KMS-11 (cell line): ENCODE measurements at regions not wholly inside any gene's neighbourhood (a gene's known extent, or its start where the extent isn't known, plus 50 kb on each side); places are given as distances from the start of the nearest gene placed in this dataset.
A peak's percentile ranks its signal among the peaks of the same experiment; 100 is the strongest.

Experiments
- H2AFZ ChIP-seq: fragments of 200-600 bp; sonication (generic); 2 replicates; pipeline ENCODE4 v1.6.1; 2016; ENCODE audit warnings: antibody characterized with exemption, mixed run types, low read depth
- H3K27ac ChIP-seq: fragments of 200-600 bp; sonication (generic); 2 replicates; pipeline ENCODE4 v1.6.1; 2016; ENCODE audit warnings: mild to moderate bottlenecking, mixed run types
- H3K27me3 ChIP-seq: fragments of 200-600 bp; sonication (generic); 2 replicates; pipeline ENCODE4 v1.6.1; 2017; ENCODE audit warnings: mild to moderate bottlenecking, low read depth, mixed run types, moderate library complexity; ENCODE audit not compliant: insufficient read depth
- H3K36me3 ChIP-seq: fragments of 200-600 bp; sonication (generic); 2 replicates; pipeline ENCODE4 v1.6.1; 2017; ENCODE audit warnings: mild to moderate bottlenecking, mixed run types; ENCODE audit not compliant: insufficient read depth
- H3K4me1 ChIP-seq: fragments of 200-600 bp; sonication (generic); 2 replicates; pipeline ENCODE4 v1.6.1; 2016; ENCODE audit warnings: mild to moderate bottlenecking, low read depth, mixed run types; ENCODE audit not compliant: poor library complexity, severe bottlenecking
- H3K4me2 ChIP-seq: fragments of 200-600 bp; sonication (generic); 2 replicates; pipeline ENCODE4 v1.7.0; 2016; ENCODE audit warnings: mild to moderate bottlenecking, mixed run types
- H3K4me3 ChIP-seq: fragments of 200-600 bp; sonication (generic); IDR thresholded peaks from 2 replicates; pipeline ENCODE4 v1.6.1; 2017; ENCODE audit warnings: low read depth, low read length, mixed read lengths; ENCODE audit not compliant: insufficient read depth
- H3K79me2 ChIP-seq: fragments of 200-600 bp; sonication (generic); 2 replicates; pipeline ENCODE4 v1.6.1; 2016; ENCODE audit warnings: low read depth, mixed run types; ENCODE audit not compliant: insufficient read depth
- H3K9ac ChIP-seq: fragments of 200-600 bp; sonication (generic); 2 replicates; pipeline ENCODE4 v1.6.1; 2016; ENCODE audit warnings: mild to moderate bottlenecking, mixed run types
- H4K20me1 ChIP-seq: fragments of 200-600 bp; sonication (generic); 2 replicates; pipeline ENCODE4 v1.6.1; 2016; ENCODE audit warnings: mild to moderate bottlenecking, mixed run types; ENCODE audit not compliant: insufficient read depth
- CTCF ChIP-seq: fragments of 200-600 bp; sonication (generic); conservative IDR thresholded peaks from 2 replicates; pipeline ENCODE4 v1.6.1; 2017; ENCODE audit warnings: low read depth, mild to moderate bottlenecking, antibody characterized with exemption, low read length, moderate library complexity, mixed read lengths

DNA sequence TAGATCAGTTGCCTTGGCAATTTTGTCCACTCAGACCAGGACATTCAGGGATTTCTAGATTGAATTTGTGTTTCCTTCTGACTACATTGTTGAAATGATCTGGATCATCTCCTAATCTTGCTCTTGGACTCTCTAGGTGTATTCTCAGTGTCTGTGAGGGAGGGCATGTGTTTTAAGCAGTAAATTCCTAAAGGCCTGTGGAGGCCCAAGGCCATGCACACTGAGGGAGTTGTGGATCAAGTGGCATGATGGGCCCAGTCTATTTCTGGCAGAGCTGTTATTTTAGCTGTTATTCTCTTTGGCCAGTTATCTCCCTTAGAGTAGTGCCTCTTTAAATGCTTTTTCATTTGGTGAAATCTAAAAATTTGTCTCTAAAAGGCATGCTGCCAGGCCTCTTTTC is 144.9 kb downstream of the RPIA start:
- Histone ChIP-seq H3K79me2 (peaks cover 93% of the 10 kb centered on the region), H4K20me1 (no peaks in the 10 kb centered on the region), H3K4me3 (no peak overlapping the region), H3K27ac (peak overlapping the region; percentile 99), H2AFZ (no peak overlapping the region), H3K4me1 (peaks cover 96% of the 10 kb centered on the region), H3K4me2 (peak overlapping the region; percentile 98), H3K27me3 (no peaks in the 10 kb centered on the region), H3K36me3 (no peaks in the 10 kb centered on the region), H3K9ac (peak overlapping the region; percentile 99)
- no peak for TF ChIP-seq CTCF

DNA sequence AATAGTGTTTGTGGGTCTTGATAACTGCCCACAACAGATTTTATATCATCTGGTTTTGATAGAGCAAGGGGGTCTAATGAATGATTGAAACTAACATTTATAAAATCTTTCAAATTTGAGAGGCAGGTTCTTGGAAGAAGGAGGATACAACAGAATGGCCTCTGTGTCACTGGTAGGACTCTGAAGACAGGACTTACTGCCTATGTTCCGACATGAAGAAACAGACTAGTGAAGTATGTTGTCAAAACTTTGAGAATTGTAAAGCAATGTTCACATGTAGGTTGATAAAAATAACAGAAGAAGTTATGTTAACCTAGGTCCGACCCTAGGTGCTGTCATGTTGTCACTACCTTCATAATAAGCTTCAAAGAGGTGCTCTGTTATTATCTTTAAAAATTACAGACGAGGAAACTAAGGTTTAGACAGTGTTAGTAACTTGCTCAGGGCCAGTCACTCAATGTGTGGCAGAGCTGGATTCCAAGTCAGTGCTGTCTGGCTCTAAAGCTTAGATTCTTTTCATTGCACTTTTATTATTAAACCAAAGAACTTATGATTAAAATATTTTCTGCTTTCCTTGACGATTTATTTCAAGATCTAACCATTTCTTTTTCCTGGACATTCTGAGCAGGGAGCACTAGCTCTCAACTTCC is 146.2 kb downstream of the RPIA start:
- Histone ChIP-seq H3K4me2 (peak overlapping the region; percentile 98), H3K27ac (peak overlapping the region; percentile 99), H3K27me3 (no peaks in the 10 kb centered on the region), H3K9ac (peak overlapping the region; percentile 99), H4K20me1 (no peaks in the 10 kb centered on the region), H2AFZ (no peak overlapping the region), H3K79me2 (peaks cover 96% of the 10 kb centered on the region), H3K4me1 (peaks cover 97% of the 10 kb centered on the region), H3K36me3 (no peaks in the 10 kb centered on the region), H3K4me3 (no peak overlapping the region)
- TF ChIP-seq CTCF, result no peak

DNA sequence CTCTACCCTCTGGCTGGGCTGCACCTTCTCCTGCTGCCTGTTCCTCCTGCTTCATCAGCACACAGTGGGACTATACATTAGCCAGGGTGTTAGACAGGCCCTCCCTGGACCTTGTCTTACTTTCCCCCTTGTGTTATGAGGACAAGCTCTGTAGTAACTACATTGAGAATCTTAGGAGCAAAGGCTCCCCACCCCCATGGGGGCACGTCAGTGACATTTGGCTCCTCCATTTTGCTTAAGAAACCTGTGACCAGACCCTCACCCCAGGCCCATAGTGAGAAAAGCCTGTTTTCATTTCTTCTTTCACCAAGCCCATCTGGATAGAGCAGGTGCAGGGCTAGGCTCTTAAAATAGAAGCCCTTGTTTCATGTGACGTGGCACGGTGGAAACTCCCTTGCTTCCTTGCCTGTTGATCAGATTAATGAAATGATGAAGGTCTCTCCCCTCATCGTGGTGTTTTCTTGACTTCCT is 146.7 kb downstream of the RPIA start:
- Histone ChIP-seq H3K36me3 (no peaks in the 10 kb centered on the region), H3K79me2 (peaks cover 96% of the 10 kb centered on the region), H3K9ac (peak overlapping the region; percentile 99), H2AFZ (no peak overlapping the region), H3K27me3 (no peaks in the 10 kb centered on the region), H4K20me1 (no peaks in the 10 kb centered on the region), H3K27ac (peak overlapping the region; percentile 99), H3K4me2 (peak overlapping the region; percentile 98), H3K4me1 (peaks cover 97% of the 10 kb centered on the region), H3K4me3 (no peak overlapping the region)
- TF ChIP-seq CTCF, result no peak

DNA sequence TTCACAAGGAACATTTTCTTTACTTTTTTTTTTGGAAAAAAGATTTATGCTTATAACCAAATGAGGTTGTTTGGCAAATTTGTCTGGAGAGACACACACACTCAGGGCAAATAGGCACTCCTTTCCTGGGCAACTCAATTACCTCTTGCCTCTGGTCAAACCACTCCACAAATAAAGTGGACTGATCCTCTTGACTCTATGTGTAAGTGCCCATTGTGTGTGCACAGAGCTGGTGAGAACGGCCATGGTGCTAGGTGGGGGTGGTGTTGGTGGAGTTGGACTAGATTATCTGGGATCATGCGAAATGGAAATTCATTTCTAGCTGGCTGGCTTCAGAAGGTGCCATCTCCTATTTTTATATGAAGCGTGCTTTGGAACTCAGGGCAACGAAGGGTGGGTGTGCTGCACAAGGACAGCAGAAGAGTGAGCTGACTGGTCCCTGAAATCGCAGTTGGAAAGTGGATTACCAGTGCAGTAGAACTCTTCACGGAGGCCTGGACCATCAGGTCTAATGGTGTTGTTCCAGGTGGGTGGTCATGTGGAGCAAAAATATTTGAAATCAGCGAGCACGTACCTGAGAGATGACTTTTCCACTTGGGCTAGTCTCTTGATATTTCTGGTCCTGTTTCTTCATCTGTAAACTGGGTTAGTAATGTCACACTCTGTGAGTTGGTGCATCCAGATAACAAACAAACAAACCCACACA is 149.9 kb downstream of the RPIA start:
- TF ChIP-seq CTCF, result no peak
- no peaks in the 10 kb centered on the region for H4K20me1 ChIP-seq
- H3K4me3 ChIP-seq, result no peak overlapping the region
- H3K27ac ChIP-seq, result peak overlapping the region; percentile 99
- peaks cover 98% of the 10 kb centered on the region for H3K4me1 ChIP-seq
- H3K27me3 ChIP-seq, result no peaks in the 10 kb centered on the region
- H3K36me3 ChIP-seq, result no peaks in the 10 kb centered on the region
- peak overlapping the region; percentile 98 for H3K4me2 ChIP-seq
- H3K79me2 ChIP-seq, result peaks cover 96% of the 10 kb centered on the region
- no peak overlapping the region for H2AFZ ChIP-seq
- peak overlapping the region; percentile 99; the same call in 1 of the 2 replicates for H3K9ac ChIP-seq
